ENCODE measurements at regions not wholly inside any gene's neighbourhood (a gene's known extent, or its start where the extent isn't known, plus 50 kb on each side); places are given as distances from the start of the nearest gene placed in this dataset.

DNA sequence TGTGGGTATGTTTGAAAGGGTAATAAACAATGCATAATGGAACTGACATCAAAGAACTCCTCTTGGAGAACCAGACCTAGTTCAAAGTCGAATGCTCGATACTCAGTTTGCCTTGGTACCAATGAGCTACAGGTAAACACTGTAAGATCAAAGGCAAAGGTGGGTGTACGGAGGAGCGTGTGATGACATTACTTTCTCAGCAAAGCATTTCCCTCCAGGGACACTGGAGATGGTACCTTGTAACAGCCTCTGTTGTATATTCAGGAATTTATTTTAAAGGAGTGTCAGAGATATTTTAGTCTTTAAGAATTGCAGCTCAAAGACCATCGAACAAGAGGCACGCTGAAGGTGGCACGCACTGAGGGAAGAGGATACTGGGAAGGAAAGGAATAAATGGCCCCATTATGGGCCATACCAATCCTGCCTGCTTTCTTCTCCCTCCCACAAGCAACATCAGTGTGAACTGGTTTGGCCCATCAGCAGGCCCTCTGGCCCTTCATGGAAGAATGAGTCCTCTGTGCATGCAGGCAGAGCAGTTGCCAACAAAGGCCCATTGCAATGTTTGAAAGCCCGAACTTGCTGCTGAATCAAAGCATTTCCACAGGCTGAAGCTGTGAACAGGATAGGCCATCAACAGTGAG lies 410.2 kb downstream of the ACTL7B start (continued):
- TF ChIP-seq TOE1 (CRISPR knock-in tag; IDR thresholded peaks at IDR 0.05) (0 out of 2 replicates have a peak, but pooled peaks have one; percentile 18), ZNF674 (CRISPR knock-in tag; IDR thresholded peaks at IDR 0.05; ENCODE audit: low read depth) (no peak), ZFP90 (CRISPR knock-in tag; IDR thresholded peaks at IDR 0.05; ENCODE audit: borderline replicate concordance) (no peak), ZNF549 (CRISPR knock-in tag; IDR thresholded peaks at IDR 0.05) (no peak), SMC3 (IDR thresholded peaks at IDR 0.05; ENCODE audit: low read length) (no peak), ZNF563 (CRISPR knock-in tag; IDR thresholded peaks at IDR 0.05) (no peak), FOXK1 (CRISPR knock-in tag; IDR thresholded peaks at IDR 0.05; ENCODE audit: borderline replicate concordance, low read depth) (peak; percentile 96; the same call in 1 of the 2 replicates), ZUFSP (CRISPR knock-in tag; IDR thresholded peaks at IDR 0.05; ENCODE audit: borderline replicate concordance) (no peak), HOXD1 (CRISPR knock-in tag; IDR thresholded peaks at IDR 0.05) (peak; percentile 91), ZNF564 (CRISPR knock-in tag; IDR thresholded peaks at IDR 0.05) (no peak), DPF2 (CRISPR knock-in tag; IDR thresholded peaks at IDR 0.05; ENCODE audit: borderline replicate concordance, low read depth) (peak; percentile 92), PHF20 (CRISPR knock-in tag; IDR thresholded peaks at IDR 0.05) (no peak), RBAK (CRISPR knock-in tag; IDR thresholded peaks at IDR 0.05) (no peak), IRF2 (CRISPR knock-in tag; IDR thresholded peaks at IDR 0.05) (peak; percentile 88), MYNN (CRISPR knock-in tag; IDR thresholded peaks at IDR 0.05; ENCODE audit: low read depth) (no peak)
- TF ChIP-seq, protein P1, sequence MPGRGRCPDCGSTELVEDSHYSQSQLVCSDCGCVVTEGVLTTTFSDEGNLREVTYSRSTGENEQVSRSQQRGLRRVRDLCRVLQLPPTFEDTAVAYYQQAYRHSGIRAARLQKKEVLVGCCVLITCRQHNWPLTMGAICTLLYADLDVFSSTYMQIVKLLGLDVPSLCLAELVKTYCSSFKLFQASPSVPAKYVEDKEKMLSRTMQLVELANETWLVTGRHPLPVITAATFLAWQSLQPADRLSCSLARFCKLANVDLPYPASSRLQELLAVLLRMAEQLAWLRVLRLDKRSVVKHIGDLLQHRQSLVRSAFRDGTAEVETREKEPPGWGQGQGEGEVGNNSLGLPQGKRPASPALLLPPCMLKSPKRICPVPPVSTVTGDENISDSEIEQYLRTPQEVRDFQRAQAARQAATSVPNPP (CRISPR knock-in tag; IDR thresholded peaks at IDR 0.05): no peak
- TF ChIP-seq, protein P2, sequence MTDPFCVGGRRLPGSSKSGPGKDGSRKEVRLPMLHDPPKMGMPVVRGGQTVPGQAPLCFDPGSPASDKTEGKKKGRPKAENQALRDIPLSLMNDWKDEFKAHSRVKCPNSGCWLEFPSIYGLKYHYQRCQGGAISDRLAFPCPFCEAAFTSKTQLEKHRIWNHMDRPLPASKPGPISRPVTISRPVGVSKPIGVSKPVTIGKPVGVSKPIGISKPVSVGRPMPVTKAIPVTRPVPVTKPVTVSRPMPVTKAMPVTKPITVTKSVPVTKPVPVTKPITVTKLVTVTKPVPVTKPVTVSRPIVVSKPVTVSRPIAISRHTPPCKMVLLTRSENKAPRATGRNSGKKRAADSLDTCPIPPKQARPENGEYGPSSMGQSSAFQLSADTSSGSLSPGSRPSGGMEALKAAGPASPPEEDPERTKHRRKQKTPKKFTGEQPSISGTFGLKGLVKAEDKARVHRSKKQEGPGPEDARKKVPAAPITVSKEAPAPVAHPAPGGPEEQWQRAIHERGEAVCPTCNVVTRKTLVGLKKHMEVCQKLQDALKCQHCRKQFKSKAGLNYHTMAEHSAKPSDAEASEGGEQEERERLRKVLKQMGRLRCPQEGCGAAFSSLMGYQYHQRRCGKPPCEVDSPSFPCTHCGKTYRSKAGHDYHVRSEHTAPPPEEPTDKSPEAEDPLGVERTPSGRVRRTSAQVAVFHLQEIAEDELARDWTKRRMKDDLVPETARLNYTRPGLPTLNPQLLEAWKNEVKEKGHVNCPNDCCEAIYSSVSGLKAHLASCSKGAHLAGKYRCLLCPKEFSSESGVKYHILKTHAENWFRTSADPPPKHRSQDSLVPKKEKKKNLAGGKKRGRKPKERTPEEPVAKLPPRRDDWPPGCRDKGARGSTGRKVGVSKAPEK (CRISPR knock-in tag; IDR thresholded peaks at IDR 0.05; ENCODE audit: borderline replicate concordance): no peak
- TF ChIP-seq, protein P3, sequence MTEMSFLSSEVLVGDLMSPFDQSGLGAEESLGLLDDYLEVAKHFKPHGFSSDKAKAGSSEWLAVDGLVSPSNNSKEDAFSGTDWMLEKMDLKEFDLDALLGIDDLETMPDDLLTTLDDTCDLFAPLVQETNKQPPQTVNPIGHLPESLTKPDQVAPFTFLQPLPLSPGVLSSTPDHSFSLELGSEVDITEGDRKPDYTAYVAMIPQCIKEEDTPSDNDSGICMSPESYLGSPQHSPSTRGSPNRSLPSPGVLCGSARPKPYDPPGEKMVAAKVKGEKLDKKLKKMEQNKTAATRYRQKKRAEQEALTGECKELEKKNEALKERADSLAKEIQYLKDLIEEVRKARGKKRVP (CRISPR knock-in tag; IDR thresholded peaks at IDR 0.05): peak in 1 of 2 experiments; percentile 86; a peak in 2 of 4 replicates
- TF ChIP-seq, protein P4, sequence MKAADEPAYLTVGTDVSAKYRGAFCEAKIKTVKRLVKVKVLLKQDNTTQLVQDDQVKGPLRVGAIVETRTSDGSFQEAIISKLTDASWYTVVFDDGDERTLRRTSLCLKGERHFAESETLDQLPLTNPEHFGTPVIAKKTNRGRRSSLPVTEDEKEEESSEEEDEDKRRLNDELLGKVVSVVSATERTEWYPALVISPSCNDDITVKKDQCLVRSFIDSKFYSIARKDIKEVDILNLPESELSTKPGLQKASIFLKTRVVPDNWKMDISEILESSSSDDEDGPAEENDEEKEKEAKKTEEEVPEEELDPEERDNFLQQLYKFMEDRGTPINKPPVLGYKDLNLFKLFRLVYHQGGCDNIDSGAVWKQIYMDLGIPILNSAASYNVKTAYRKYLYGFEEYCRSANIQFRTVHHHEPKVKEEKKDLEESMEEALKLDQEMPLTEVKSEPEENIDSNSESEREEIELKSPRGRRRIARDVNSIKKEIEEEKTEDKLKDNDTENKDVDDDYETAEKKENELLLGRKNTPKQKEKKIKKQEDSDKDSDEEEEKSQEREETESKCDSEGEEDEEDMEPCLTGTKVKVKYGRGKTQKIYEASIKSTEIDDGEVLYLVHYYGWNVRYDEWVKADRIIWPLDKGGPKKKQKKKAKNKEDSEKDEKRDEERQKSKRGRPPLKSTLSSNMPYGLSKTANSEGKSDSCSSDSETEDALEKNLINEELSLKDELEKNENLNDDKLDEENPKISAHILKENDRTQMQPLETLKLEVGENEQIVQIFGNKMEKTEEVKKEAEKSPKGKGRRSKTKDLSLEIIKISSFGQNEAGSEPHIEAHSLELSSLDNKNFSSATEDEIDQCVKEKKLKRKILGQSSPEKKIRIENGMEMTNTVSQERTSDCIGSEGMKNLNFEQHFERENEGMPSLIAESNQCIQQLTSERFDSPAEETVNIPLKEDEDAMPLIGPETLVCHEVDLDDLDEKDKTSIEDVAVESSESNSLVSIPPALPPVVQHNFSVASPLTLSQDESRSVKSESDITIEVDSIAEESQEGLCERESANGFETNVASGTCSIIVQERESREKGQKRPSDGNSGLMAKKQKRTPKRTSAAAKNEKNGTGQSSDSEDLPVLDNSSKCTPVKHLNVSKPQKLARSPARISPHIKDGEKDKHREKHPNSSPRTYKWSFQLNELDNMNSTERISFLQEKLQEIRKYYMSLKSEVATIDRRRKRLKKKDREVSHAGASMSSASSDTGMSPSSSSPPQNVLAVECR (CRISPR knock-in tag; IDR thresholded peaks at IDR 0.05; ENCODE audit: borderline replicate concordance): peak; percentile 47; the same call in 1 of the 2 replicates

All from HepG2 (cell line).